ENCODE measurements at regions not wholly inside any gene's neighbourhood (a gene's known extent, or its start where the extent isn't known, plus 50 kb on each side); places are given as distances from the start of the nearest gene placed in this dataset.

DNA sequence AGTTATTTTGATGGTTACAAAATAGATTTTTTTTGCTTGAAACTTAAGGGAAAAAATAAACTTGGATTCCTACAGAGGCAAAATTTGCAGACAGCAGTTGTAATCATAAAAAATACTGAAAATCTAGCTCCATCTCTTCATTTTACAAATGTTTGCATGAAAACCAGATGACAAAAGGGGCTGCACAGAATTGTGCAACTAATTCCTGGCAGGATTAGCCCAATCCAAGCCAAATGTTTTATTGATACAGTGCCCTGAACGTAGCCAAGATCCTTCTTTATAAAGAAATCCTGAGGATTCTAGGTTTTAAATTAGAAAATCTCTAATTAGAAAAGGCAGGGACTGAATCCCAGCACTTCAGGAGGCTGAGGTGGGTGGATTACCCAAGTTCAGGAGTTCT is 356.4 kb upstream of the SEL1L start:
- TF ChIP-seq CTCF (IDR thresholded peaks at IDR 0.05; ENCODE audit: low read length) (no peak), EZH2 (IDR thresholded peaks at IDR 0.05; ENCODE audit: borderline replicate concordance, low read length) (no peak)
